Motor neuron (in vitro differentiated cells): ENCODE measurements at regions not wholly inside any gene's neighbourhood (a gene's known extent, or its start where the extent isn't known, plus 50 kb on each side); places are given as distances from the start of the nearest gene placed in this dataset.

Source experiments
- ATAC-seq, 8 experiments: fragments of 200-7000 bp; cut with Tn5 transposase; replicated peaks in 6 of 8; 2 replicates each; pipeline ENCODE4 v1.8.0; 2021; ENCODE audit warnings: mild to moderate bottlenecking in 8 of 8, moderate library complexity in 8 of 8
- H3K27ac ChIP-seq, 2 donors: fragments of 250-450 bp; sonication (Bioruptor Pico); 2 replicates each; pipeline ENCODE4 v1.9.0; 2021; ENCODE audit warnings: antibody characterized with exemption in 2 of 2, mild to moderate bottlenecking in 2 of 2, moderate library complexity in 1 of 2
- H3K4me1 ChIP-seq, 2 donors: fragments of 250-450 bp; sonication (Bioruptor Pico); replicated peaks in 1 of 2; 2 replicates each; pipeline ENCODE4 v1.6.1; 2021; ENCODE audit warnings: antibody characterized with exemption in 2 of 2, mild to moderate bottlenecking in 2 of 2, moderate library complexity in 1 of 2
- H3K4me3 ChIP-seq, 5 donors: fragments of 250-450 bp; sonication (Bioruptor Pico); 2 replicates each; pipeline ENCODE4 v1.9.0; 2021; ENCODE audit warnings: antibody characterized with exemption in 5 of 5, mild to moderate bottlenecking in 5 of 5, moderate library complexity in 4 of 5
- whole genome bisulfite sequencing, 10 experiments: fragments of 450-650 bp; shearing (Covaris generic); methylation state at CpG; one replicate each; pipeline ENCODE4 v1.0.0; 2022; 5-methylcytosine and 5-hydroxymethylcytosine counted together
- in situ Hi-C, 9 experiments: fragments of 400-800 bp; cut with MboI; loops; one replicate each; pipeline ENCODE4 v1.15.0; 2021; ENCODE audit warnings: low sequenced_read_pairs in 9 of 9, low pct_unique_long_range_greater_than_20kb in 2 of 9; ENCODE audit not compliant: unreplicated experiment in 9 of 9

- H3K4me3 ChIP-seq = no peak overlapping the region
- 67 to 100% (median 96%) methylated on average over 1 of the region's 1 CpG; no CpG with 5 or more reads in 2 of the 10 experiments for WGBS, 10 experiments
- no peaks in the 10 kb centered on the region for H3K4me1 ChIP-seq
- H3K27ac ChIP-seq = no peak overlapping the region
- in situ Hi-C loops = no loop called here
- no peak for ATAC-seq
Measured at GRCh38 chr18:56481751-56482150, 156.6 kb downstream of the TXNL1 start.

GRCh38 chr18:56479841-56480240 lies 158.6 kb downstream of the TXNL1 start:
- in situ Hi-C loops = no loop called here
- ATAC-seq = peak in 2 of 8 experiments; percentile 62 to 71
- Histone ChIP-seq H3K4me3 (no peak overlapping the region), H3K4me1 (no peaks in the 10 kb centered on the region), H3K27ac (no peak overlapping the region)
- 20 to 100% (median 86%) methylated on average over 1 to 3 of the region's 3 CpGs for WGBS, 10 experiments

GRCh38 chr18:56475250-56475649 lies 163.1 kb downstream of the TXNL1 start:
- in situ Hi-C loops = no loop called here
- 25 to 80% (median 53%) methylated on average over 1 to 2 of the region's 2 CpGs; no CpG with 5 or more reads in 3 of the 10 experiments for WGBS, 10 experiments
- H3K27ac ChIP-seq = no peak overlapping the region

GRCh38 chr18:56473400-56474024 lies 164.9 kb downstream of the TXNL1 start:
- Histone ChIP-seq H3K27ac (no peak overlapping the region), H3K4me1 (peaks cover 0 to 5% of the 10 kb centered on the region in 2 donors), H3K4me3 (no peak overlapping the region)
- in situ Hi-C loops = no loop called here
- ATAC-seq = no peak
- 75 to 100% (median 92%) methylated on average over 1 to 7 of the region's 8 CpGs; no CpG with 5 or more reads in 2 of the 10 experiments for WGBS, 10 experiments

More at GRCh38 chr18:56475250-56475649, 163.1 kb downstream of the TXNL1 start:
- ATAC-seq = peak in 4 of 8 experiments; percentile 26 to 60 (median 42)
- Histone ChIP-seq H3K4me3 (no peak overlapping the region), H3K4me1 (peaks cover 0 to 5% of the 10 kb centered on the region in 2 donors)

GRCh38 chr18:56470406-56471351 lies 167.7 kb downstream of the TXNL1 start:
- Histone ChIP-seq H3K27ac (no peak overlapping the region), H3K4me3 (no peak overlapping the region), H3K4me1 (peaks cover 0 to 5% of the 10 kb centered on the region in 2 donors)
- WGBS, 10 experiments = 20 to 100% (median 83%) methylated on average over 1 to 5 of the region's 5 CpGs
- peak in 1 of 8 experiments; percentile 72 for ATAC-seq
- in situ Hi-C loops = no loop called here

GRCh38 chr18:56469582-56469981 lies 168.8 kb downstream of the TXNL1 start:
- Histone ChIP-seq H3K4me1 (peaks cover 0 to 5% of the 10 kb centered on the region in 2 donors), H3K4me3 (no peak overlapping the region), H3K27ac (no peak overlapping the region)
- ATAC-seq = no peak
- 70 to 100% (median 87%) methylated on average over 2 to 4 of the region's 4 CpGs; no CpG with 5 or more reads in 1 of the 10 experiments for WGBS, 10 experiments
- in situ Hi-C loops = no loop called here

GRCh38 chr18:56468396-56468795 lies 170.0 kb downstream of the TXNL1 start:
- peaks cover 0 to 5% of the 10 kb centered on the region in 2 donors for H3K4me1 ChIP-seq
- in situ Hi-C loops = no loop called here
- WGBS, 10 experiments = 50 to 100% (median 100%) methylated on average over 1 of the region's 1 CpG; no CpG with 5 or more reads in 3 of the 10 experiments
- ATAC-seq = no peak
- no peak overlapping the region for H3K4me3 ChIP-seq
- no peak overlapping the region for H3K27ac ChIP-seq

GRCh38 chr18:56462276-56462675 lies 176.1 kb downstream of the TXNL1 start:
- in situ Hi-C loops = no loop called here
- ATAC-seq = no peak

GRCh38 chr18:56461151-56461550 lies 177.2 kb downstream of the TXNL1 start:
- Histone ChIP-seq H3K4me1 (peaks cover 0 to 2% of the 10 kb centered on the region in 2 donors), H3K27ac (no peak overlapping the region), H3K4me3 (no peak overlapping the region)
- WGBS, 10 experiments = 50 to 100% (median 100%) methylated on average over 1 of the region's 1 CpG; no CpG with 5 or more reads in 4 of the 10 experiments
- in situ Hi-C loops = no loop called here
- ATAC-seq = no peak

More at GRCh38 chr18:56462276-56462675, 176.1 kb downstream of the TXNL1 start:
- 0 to 100% (median 100%) methylated on average over 1 of the region's 1 CpG; no CpG with 5 or more reads in 2 of the 10 experiments for WGBS, 10 experiments
- H3K4me3 ChIP-seq = no peak overlapping the region
- no peak overlapping the region for H3K27ac ChIP-seq
- peaks cover 0 to 2% of the 10 kb centered on the region in 2 donors for H3K4me1 ChIP-seq

GRCh38 chr18:56460581-56460980 lies 177.8 kb downstream of the TXNL1 start:
- WGBS, 10 experiments = 8 to 100% (median 68%) methylated on average over 1 to 3 of the region's 3 CpGs; no CpG with 5 or more reads in 2 of the 10 experiments
- peaks cover 0 to 2% of the 10 kb centered on the region in 2 donors for H3K4me1 ChIP-seq
- no peak for ATAC-seq
- in situ Hi-C loops = no loop called here
- H3K4me3 ChIP-seq = no peak overlapping the region
- no peak overlapping the region for H3K27ac ChIP-seq

GRCh38 chr18:56458770-56459712 lies 179.4 kb downstream of the TXNL1 start:
- WGBS, 10 experiments = 54 to 100% (median 86%) methylated on average over 3 to 13 of the region's 13 CpGs; no CpG with 5 or more reads in 1 of the 10 experiments
- in situ Hi-C loops = no loop called here
- no peak overlapping the region for H3K4me3 ChIP-seq
- no peak overlapping the region for H3K27ac ChIP-seq
- peaks cover 0 to 2% of the 10 kb centered on the region in 2 donors for H3K4me1 ChIP-seq
- peak in 3 of 8 experiments; percentile 16 to 60 (median 57) for ATAC-seq

GRCh38 chr18:56455874-56456273 lies 182.5 kb downstream of the TXNL1 start:
- H3K4me1 ChIP-seq = peaks cover 0 to 2% of the 10 kb centered on the region in 2 donors
- peak in 3 of 8 experiments; percentile 81 to 85 (median 85) for ATAC-seq
- no peak overlapping the region for H3K4me3 ChIP-seq
- WGBS, 10 experiments = 7 to 100% (median 69%) methylated on average over 1 to 2 of the region's 2 CpGs; no CpG with 5 or more reads in 3 of the 10 experiments
- in situ Hi-C loops = no loop called here
- no peak overlapping the region for H3K27ac ChIP-seq
